GM18907 (cell line): ENCODE measurements at regions not wholly inside any gene's neighbourhood (a gene's known extent, or its start where the extent isn't known, plus 50 kb on each side); places are given as distances from the start of the nearest gene placed in this dataset.

ENCODE experiments used
- ATAC-seq: cut with Tn5 transposase; IDR thresholded peaks from one replicate; pipeline ENCODE4 v1.9.1; 2021; ENCODE audit warnings: mild to moderate bottlenecking, moderate library complexity; ENCODE audit not compliant: unreplicated experiment

GRCh38 chr15:95565016-95565600 lies 765.4 kb upstream of the NR2F2 start:
- no peak for ATAC-seq

- no peak for ATAC-seq
These were observed 764.8 kb upstream of the NR2F2 start for GRCh38 chr15:95565690-95566089.

GRCh38 chr15:95567686-95568085 lies 762.8 kb upstream of the NR2F2 start:
- no peak for ATAC-seq

- no peak for ATAC-seq
These were observed 756.4 kb upstream of the NR2F2 start for GRCh38 chr15:95574053-95574452.

- no peak for ATAC-seq
These were observed 752.6 kb upstream of the NR2F2 start for GRCh38 chr15:95577927-95578326.

GRCh38 chr15:95580121-95580520 lies 750.4 kb upstream of the NR2F2 start:
- ATAC-seq: no peak

GRCh38 chr15:95581595-95581994 lies 748.9 kb upstream of the NR2F2 start:
- no peak for ATAC-seq

- no peak for ATAC-seq
These were observed 746.4 kb upstream of the NR2F2 start for GRCh38 chr15:95584088-95584487.

- ATAC-seq: no peak
These were observed 742.4 kb upstream of the NR2F2 start for GRCh38 chr15:95588056-95588455.

GRCh38 chr15:95590533-95591044 lies 739.9 kb upstream of the NR2F2 start:
- no peak for ATAC-seq

GRCh38 chr15:95591270-95591669 lies 739.2 kb upstream of the NR2F2 start:
- ATAC-seq: no peak

GRCh38 chr15:95591886-95592285 lies 738.6 kb upstream of the NR2F2 start:
- no peak for ATAC-seq

- no peak for ATAC-seq
These were observed 736.0 kb upstream of the NR2F2 start for GRCh38 chr15:95594496-95594895.

GRCh38 chr15:95595759-95596158 lies 734.7 kb upstream of the NR2F2 start:
- ATAC-seq: no peak

GRCh38 chr15:95596496-95596895 lies 734.0 kb upstream of the NR2F2 start:
- ATAC-seq: no peak

GRCh38 chr15:95598251-95598855 lies 732.1 kb upstream of the NR2F2 start:
- ATAC-seq: no peak

GRCh38 chr15:95600367-95600766 lies 730.1 kb upstream of the NR2F2 start:
- no peak for ATAC-seq

GRCh38 chr15:95600884-95601283 lies 729.6 kb upstream of the NR2F2 start:
- no peak for ATAC-seq

GRCh38 chr15:95601525-95601924 lies 729.0 kb upstream of the NR2F2 start:
- ATAC-seq: no peak

GRCh38 chr15:95603802-95604201 lies 726.7 kb upstream of the NR2F2 start:
- no peak for ATAC-seq

- no peak for ATAC-seq
These were observed 725.9 kb upstream of the NR2F2 start for GRCh38 chr15:95604634-95605036.

- no peak for ATAC-seq
These were observed 725.4 kb upstream of the NR2F2 start for GRCh38 chr15:95605098-95605497.

GRCh38 chr15:95606551-95606950 lies 723.9 kb upstream of the NR2F2 start:
- ATAC-seq: no peak
